NCI-H2107 (cell line): ENCODE measurements at regions not wholly inside any gene's neighbourhood (a gene's known extent, or its start where the extent isn't known, plus 50 kb on each side); places are given as distances from the start of the nearest gene placed in this dataset.
"Not testable (repeated sequence)": the region's sequence is repeated elsewhere in the genome, so short reads cannot be mapped to it uniquely, and the experiment has no call there.

Experiments used
- DNase-seq: peaks from one replicate; lab custom pipeline; 2025; lab: John Stamatoyannopoulos, UW

DNA sequence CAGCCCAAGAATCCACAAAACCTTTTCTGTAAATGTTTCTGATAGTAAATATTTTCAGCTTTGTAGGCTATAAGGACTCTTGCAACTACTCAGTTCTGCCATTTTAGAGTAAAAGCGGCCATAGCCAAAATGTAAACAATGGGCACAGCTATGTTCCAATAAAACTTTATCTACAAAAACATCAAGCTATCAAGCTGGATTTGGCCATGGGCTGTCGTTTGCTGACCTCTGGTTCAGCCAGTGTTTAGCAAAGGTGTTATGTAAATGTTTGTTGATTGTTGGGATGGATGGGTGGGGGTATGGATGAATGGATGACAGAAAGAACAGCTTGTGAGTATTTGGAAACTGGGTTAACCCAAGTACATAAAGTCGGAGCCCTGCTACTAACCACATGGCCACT is 111.1 kb upstream of the VRK1 start:
- DNase-seq, result no peak

DNA sequence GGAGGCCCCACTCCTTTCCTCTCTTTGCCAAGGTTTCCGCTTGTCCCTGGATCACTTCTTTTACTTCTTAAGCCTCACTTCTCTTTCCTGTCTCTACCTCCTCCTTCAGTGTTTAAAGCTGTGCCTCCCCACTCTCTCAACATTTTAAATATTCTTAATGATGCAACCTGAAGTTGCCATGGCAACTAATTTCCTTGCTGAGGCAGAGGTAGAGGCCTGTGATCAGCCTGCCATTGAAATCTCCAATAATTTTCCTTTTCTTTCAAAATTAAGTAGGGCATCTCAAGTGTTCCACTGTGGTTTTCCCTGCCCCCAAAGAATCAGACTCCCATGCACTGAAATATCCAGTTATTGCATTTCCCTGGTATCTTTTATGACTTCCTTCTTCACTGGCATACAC is 108.6 kb upstream of the VRK1 start:
- no peak for DNase-seq

DNA sequence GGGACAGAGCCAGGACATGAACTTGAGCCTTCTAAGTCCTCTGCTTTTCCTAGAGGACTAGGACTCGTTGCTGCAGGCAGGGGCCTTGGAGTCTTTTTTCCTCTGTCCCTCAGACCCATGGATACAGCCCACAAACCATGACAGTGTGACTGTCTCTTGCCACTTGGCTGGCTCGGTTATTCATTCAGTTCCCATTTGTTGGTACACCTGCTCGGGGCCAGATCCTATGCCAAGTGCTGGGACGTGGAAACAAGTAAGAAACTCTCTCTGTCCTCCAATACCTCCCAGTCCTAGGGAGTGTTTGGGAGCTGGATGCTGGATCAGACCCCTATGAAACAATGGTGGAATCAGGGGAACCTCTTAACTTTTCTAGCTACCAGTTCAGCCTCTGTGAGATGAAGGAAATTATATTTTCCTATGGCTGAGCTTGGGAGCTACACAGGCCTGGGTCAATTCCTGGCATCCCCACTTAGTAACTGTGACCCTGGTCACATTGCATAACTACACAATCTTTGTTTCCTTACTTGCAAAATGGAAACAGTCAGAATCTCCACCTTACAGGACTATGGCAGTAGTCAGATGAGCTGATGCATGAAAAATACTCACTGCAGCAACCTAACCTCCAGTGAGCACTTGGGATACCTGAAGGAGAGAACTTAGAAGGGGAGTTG is 106.3 kb upstream of the VRK1 start:
- DNase-seq, result no peak

GRCh38 chr14:96693252-96693820 is 103.8 kb upstream of the VRK1 start:
- no peak for DNase-seq

DNA sequence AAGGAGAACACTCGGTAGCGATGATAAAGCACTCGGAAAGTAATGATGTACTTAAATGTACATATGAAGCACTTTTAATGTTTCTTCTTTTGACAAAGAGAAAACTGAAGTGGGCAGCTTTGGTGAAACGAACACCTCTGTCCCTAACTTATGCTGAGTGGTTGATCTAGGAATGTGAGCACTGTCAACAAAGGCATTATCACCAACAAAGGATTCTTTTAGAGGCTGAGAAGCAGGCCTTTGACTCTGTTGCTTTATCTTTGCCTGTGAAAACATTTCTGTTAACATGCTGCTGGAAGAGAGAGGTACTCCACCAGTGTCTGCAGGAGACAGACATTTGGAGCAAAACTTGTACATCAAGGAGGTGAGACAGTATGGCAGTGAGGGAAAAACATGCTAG is 103.2 kb upstream of the VRK1 start:
- no peak for DNase-seq

GRCh38 chr14:96698960-96699539 is 98.1 kb upstream of the VRK1 start:
- no peak for DNase-seq

- no peak for DNase-seq
These were observed 97.5 kb upstream of the VRK1 start for GRCh38 chr14:96699666-96700065.

DNA sequence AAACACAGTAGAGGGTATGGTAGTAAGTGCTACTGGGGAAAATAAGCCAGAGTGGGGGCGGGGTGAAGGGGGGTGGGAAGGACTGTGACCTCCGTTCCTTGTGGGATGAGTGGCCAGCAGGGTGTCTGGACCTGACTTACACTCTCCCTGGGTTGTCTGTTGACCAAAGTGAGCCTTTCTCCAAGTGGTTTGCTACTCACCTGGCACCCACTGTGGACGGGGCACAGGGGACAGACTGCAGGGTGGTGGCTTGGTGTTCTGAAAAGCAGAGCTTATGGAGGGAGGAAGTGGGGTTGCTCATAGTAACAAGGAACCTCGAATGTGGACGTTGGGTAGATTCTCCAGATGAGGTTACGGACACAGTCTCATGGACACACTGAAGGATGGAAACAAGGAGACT is 94.4 kb upstream of the VRK1 start:
- DNase-seq, result no peak

DNA sequence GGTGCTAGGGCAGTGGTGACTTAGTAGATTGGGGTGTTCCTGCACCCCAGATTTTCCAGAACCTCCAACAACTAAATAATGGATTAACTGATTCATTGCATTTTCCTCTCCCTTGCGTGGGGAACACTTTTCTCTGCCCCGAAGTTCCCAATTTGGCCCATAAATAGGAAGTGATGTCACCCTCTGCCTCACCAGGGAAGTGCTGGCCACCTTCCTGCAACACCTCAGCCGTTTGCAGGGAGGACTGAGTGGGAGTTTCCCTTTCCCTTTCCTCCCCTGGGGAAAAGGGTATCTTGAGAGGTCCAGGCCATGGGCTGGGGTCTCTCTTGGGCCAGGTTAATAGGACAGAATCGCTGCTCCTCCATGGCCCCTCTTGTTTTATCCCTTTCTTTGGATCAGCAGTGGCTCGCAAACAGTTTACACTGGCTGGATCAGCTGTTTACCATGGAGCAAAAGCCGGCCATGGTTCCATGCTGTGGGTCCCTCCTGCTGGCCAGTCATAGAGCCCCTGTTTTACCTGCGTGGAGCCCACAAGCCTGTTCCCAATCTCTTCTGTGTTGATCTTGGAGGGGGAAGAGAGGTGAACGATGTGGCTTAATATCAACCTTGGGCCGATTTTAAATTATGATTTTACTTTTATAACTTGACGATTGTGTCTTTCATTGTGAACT is 91.6 kb upstream of the VRK1 start:
- no peak for DNase-seq

- no peak for DNase-seq
These were observed 90.3 kb upstream of the VRK1 start for GRCh38 chr14:96706893-96707292.

GRCh38 chr14:96710060-96710666 is 87.0 kb upstream of the VRK1 start:
- no peak for DNase-seq

- no peak for DNase-seq
These were observed 85.5 kb upstream of the VRK1 start for GRCh38 chr14:96711559-96712267.

- no peak for DNase-seq
These were observed 83.8 kb upstream of the VRK1 start for GRCh38 chr14:96713426-96713825.

DNA sequence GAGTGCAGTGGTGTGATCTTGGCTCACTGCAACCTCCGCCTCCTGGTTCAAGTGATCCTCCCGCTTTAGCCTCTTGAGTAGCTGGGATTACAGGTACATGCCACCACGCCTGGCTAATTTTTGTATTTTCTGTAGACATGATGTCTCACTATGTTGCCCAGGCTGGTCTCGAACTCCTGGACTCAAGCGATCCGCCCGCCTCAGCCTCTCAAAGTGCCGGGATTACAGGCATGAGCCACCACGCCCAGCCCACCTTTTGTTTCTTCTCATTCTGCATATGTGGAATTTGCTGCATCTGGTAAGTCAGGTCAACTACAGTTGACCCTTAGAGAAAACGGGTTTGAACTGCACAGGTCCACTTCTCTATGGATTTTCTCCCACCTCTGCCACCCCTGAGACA is 82.6 kb upstream of the VRK1 start:
- DNase-seq, result not testable (repeated sequence)

DNA sequence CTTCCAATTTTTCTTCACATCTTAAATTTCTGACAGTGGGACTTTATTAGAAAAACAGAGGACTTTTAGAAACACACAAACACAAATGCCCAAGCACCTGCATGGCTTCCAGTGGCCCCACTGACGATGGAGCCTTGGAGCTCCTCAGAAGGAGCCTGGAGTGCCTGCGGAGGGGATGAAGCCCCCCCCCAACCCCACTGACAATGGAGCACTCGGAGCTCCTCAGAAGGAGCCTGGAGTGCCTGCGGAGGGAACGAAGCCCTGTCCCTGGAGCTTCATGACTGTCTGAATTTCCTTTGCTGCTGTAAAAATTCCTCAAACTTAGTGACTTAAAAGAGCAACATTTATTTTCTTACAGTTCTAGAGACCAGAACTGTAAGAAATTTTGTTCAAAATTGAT is 80.1 kb upstream of the VRK1 start:
- DNase-seq, result no peak

GRCh38 chr14:96718407-96718806 is 78.8 kb upstream of the VRK1 start:
- DNase-seq, result no peak

- not testable (repeated sequence) for DNase-seq
These were observed 76.5 kb upstream of the VRK1 start for GRCh38 chr14:96720702-96721101.

DNA sequence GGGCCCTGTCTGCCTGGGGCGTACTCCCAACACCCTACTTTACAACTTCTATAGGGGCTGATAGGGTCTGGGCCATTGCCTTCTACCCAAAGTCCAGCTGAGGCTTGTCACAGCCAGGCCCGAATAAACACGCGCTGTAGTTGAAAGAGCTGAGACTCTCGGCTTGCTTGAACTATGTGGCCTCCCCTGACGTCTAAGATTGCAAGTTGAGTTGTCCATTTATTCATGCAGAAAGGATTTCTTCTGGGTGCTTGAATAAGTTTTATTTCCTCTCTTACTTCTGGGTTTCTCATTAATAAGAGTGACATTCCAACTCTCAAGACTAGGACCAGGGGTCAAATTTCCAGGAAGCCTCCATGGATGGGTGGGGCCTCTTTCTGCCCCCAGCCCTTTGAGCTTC is 74.4 kb upstream of the VRK1 start:
- no peak for DNase-seq

DNA sequence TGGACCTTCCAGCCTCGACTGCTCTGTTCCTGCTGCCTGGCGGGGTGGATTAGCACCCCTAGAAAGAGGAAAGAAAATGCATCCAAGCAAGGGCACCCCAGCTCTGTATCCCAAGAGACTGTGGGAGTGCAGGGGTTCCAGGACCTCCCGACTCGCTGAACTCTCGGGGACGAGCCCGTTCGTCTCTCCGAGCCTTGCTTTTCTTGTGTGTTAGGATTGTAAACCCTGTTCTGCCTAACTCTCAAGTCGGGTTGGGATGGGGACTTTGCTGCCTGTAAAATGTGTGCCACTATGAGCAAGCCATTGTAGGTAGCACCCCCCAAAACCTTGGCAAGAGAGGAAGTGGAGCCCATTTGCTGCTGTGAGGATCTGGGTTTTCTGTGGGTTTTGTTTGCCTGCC is 73.2 kb upstream of the VRK1 start:
- DNase-seq, result no peak

- DNase-seq, result no peak
These were observed 72.0 kb upstream of the VRK1 start for GRCh38 chr14:96725232-96725631.

- DNase-seq, result no peak
These were observed 70.1 kb upstream of the VRK1 start for GRCh38 chr14:96727073-96727472.

GRCh38 chr14:96727491-96727890 is 69.7 kb upstream of the VRK1 start:
- no peak for DNase-seq
